Neural progenitor cell (in vitro differentiated cells): ENCODE measurements at regions not wholly inside any gene's neighbourhood (a gene's known extent, or its start where the extent isn't known, plus 50 kb on each side); places are given as distances from the start of the nearest gene placed in this dataset.

Source experiments
- CTCF ChIP-seq: fragments of 200-600 bp; sonication (generic); IDR thresholded peaks from 2 replicates; pipeline ENCODE4 v1.5.1; 2017; ENCODE audit warnings: antibody characterized with exemption, mild to moderate bottlenecking
- EZH2 ChIP-seq: fragments of 200-600 bp; sonication (generic); IDR thresholded peaks from 2 replicates; pipeline ENCODE4 v1.6.1; 2017; ENCODE audit warnings: antibody characterized with exemption, mild to moderate bottlenecking, moderate library complexity
- EZH2phosphoT487 ChIP-seq: fragments of 200-600 bp; sonication (generic); IDR thresholded peaks from 2 replicates; pipeline ENCODE4 v1.6.1; 2017; ENCODE audit warnings: antibody characterized with exemption

GRCh38 chr6:21800330-21800729 is 206.8 kb downstream of the SOX4 start:
- TF ChIP-seq CTCF (no peak), EZH2 (no peak), EZH2phosphoT487 (no peak)
